Endothelial cell of umbilical vein (primary cell): ENCODE measurements at regions not wholly inside any gene's neighbourhood (a gene's known extent, or its start where the extent isn't known, plus 50 kb on each side); places are given as distances from the start of the nearest gene placed in this dataset.

Experiments
- CTCF ChIP-seq, 2 donors: IDR thresholded peaks; 1 replicate in 1 of 2; 2 replicates in 1 of 2; pipeline ENCODE4 v1.5.1; 2011; ENCODE audit warnings: low read length in 2 of 2, mild to moderate bottlenecking in 2 of 2, moderate library complexity in 2 of 2, control low read depth in 1 of 2, inconsistent platforms in 1 of 2, low read depth in 1 of 2; ENCODE audit not compliant: insufficient read depth in 1 of 2; ENCODE audit errors: extremely low read depth in 1 of 2
- EZH2 ChIP-seq: IDR thresholded peaks from 2 replicates; pipeline ENCODE4 v1.6.1; 2012; ENCODE audit warnings: borderline replicate concordance, low read depth, mild to moderate bottlenecking, moderate library complexity, low read length, inconsistent platforms; ENCODE audit not compliant: severe bottlenecking
- GATA2 ChIP-seq: IDR thresholded peaks from 2 replicates; pipeline ENCODE4 v1.7.0; 2011; ENCODE audit warnings: low read depth, mild to moderate bottlenecking, moderate library complexity, mixed read lengths, low read length; ENCODE audit not compliant: insufficient read length, insufficient read depth
- JUN ChIP-seq: IDR thresholded peaks from 2 replicates; pipeline ENCODE4 v1.6.1; 2011; ENCODE audit warnings: borderline replicate concordance, low read depth; ENCODE audit not compliant: insufficient read length, insufficient read depth
- MAX ChIP-seq: IDR thresholded peaks from 2 replicates; pipeline ENCODE4 v1.6.1; 2011; ENCODE audit not compliant: insufficient read depth, insufficient read length
- MYC ChIP-seq: IDR thresholded peaks from one replicate; pipeline ENCODE4 v1.6.1; 2011; ENCODE audit warnings: mild to moderate bottlenecking, low read depth, low read length
- POLR2A ChIP-seq: IDR thresholded peaks from 2 replicates; pipeline ENCODE4 v1.6.1; 2012; ENCODE audit warnings: low read depth, mild to moderate bottlenecking, control low read depth, low read length
- POLR2AphosphoS5 ChIP-seq: IDR thresholded peaks from 2 replicates; pipeline ENCODE4 v1.6.1; 2012; ENCODE audit warnings: low read depth, mild to moderate bottlenecking, control low read depth, low read length, moderate library complexity; ENCODE audit not compliant: insufficient read depth

GRCh38 chr14:61128382-61129167, 147.5 kb downstream of the SLC38A6 start:
- no peak for TF ChIP-seq CTCF (IDR thresholded peaks at IDR 0.05; ENCODE audit: extremely low read depth in 1 of 2, insufficient read depth in 1 of 2, low read depth in 1 of 2, low read length in 2 of 2)
- no peak for TF ChIP-seq POLR2A
- TF ChIP-seq POLR2AphosphoS5 = no peak
- no peak for TF ChIP-seq MYC
- no peak for TF ChIP-seq JUN
- TF ChIP-seq MAX = no peak
- no peak for TF ChIP-seq EZH2
- TF ChIP-seq GATA2 = no peak
